GM10248 (cell line): ENCODE measurements at regions not wholly inside any gene's neighbourhood (a gene's known extent, or its start where the extent isn't known, plus 50 kb on each side); places are given as distances from the start of the nearest gene placed in this dataset.

ENCODE experiments used
- CTCF ChIA-PET: fragments of 300-600 bp; sonication (Branson Sonifier 250); formaldehyde crosslinking; extraction: SDS; loops from one replicate; lab custom pipeline; 2021; ENCODE audit warnings: antibody characterized with exemption; lab: Yijun Ruan, JAX
- POLR2A ChIA-PET: fragments of 350-650 bp; sonication (Branson Sonifier 250); formaldehyde crosslinking; extraction: SDS; loops from one replicate; lab custom pipeline; 2020; ENCODE audit warnings: antibody characterized with exemption; lab: Yijun Ruan, JAX
- DNase-seq: peaks from one replicate; pipeline ENCODE4 v3.0.0; 2012; ENCODE audit errors: extremely low spot score
- CTCF ChIP-seq: IDR thresholded peaks from 2 replicates; pipeline ENCODE4 v1.5.1; 2012; ENCODE audit warnings: mild to moderate bottlenecking, low read depth; ENCODE audit errors: extremely low read depth, missing control alignments, control extremely low read depth

- peak; percentile 49 for DNase-seq
- ChIA-PET CTCF (interaction anchor here (1.0 to 1.5 kb wide), 6 partner anchors 8 to 53 kb away, joined by 3 to 6 read pairs (median 4); no protein-coding TSS in a partner anchor), POLR2A (no interaction called here)
- TF ChIP-seq CTCF = peak; percentile 41
These were observed 52.2 kb upstream of the MKI67 start for GRCh38 chr10:128178302-128178958.

- POLR2A ChIA-PET = no interaction called here
- DNase-seq = no peak
- CTCF ChIA-PET = interaction anchor here (0.9 to 1.4 kb wide), 4 partner anchors 12 to 146 kb away, joined by 3 to 7 read pairs (median 4); no protein-coding TSS in a partner anchor
- TF ChIP-seq CTCF = no peak
These were observed 54.6 kb upstream of the MKI67 start for GRCh38 chr10:128180843-128181242.

GRCh38 chr10:128185627-128186026 lies 59.4 kb upstream of the MKI67 start:
- CTCF ChIA-PET = no interaction called here
- TF ChIP-seq CTCF = no peak
- POLR2A ChIA-PET = no interaction called here

GRCh38 chr10:128186959-128187787 lies 61.0 kb upstream of the MKI67 start:
- TF ChIP-seq CTCF = no peak
- DNase-seq = no peak
- CTCF ChIA-PET = interaction anchor here (1.4 to 1.6 kb wide), 2 partner anchors 9 to 25 kb away, joined by 3 to 6 read pairs; no protein-coding TSS in a partner anchor
- POLR2A ChIA-PET = interaction anchor here (0.6 kb wide), 1 partner anchor 1910 kb away, joined by 3 read pairs; no protein-coding TSS in a partner anchor

More at GRCh38 chr10:128185627-128186026, 59.4 kb upstream of the MKI67 start:
- DNase-seq = no peak

- POLR2A ChIA-PET = no interaction called here
- no peak for DNase-seq
- CTCF ChIA-PET = interaction anchor here (1.4 to 1.6 kb wide), 2 partner anchors 9 to 25 kb away, joined by 3 to 6 read pairs; no protein-coding TSS in a partner anchor
- TF ChIP-seq CTCF = no peak
These were observed 61.6 kb upstream of the MKI67 start for GRCh38 chr10:128187788-128188185.

- ChIA-PET POLR2A (no interaction called here), CTCF (interaction anchor here (1.2 kb wide), 1 partner anchor 19 kb away, joined by 3 read pairs; no protein-coding TSS in a partner anchor)
- no peak for TF ChIP-seq CTCF
- no peak for DNase-seq
These were observed 63.0 kb upstream of the MKI67 start for GRCh38 chr10:128189176-128189575.
